Eye (tissue), 1 donor: ENCODE measurements at regions not wholly inside any gene's neighbourhood (a gene's known extent, or its start where the extent isn't known, plus 50 kb on each side); places are given as distances from the start of the nearest gene placed in this dataset.
"Not testable (repeated sequence)": the region's sequence is repeated elsewhere in the genome, so short reads cannot be mapped to it uniquely, and the experiment has no call there.

Source experiments
- DNase-seq: peaks from one replicate; pipeline ENCODE4 v3.0.0-alpha.2; 2015

- peak; percentile 39 for DNase-seq
Observed at GRCh38 chr9:75197561-75197960, 109.2 kb downstream of the OSTF1 start.

GRCh38 chr9:75198436-75198835 lies 110.1 kb downstream of the OSTF1 start:
- no peak for DNase-seq

- peak; percentile 81 for DNase-seq
Observed at GRCh38 chr9:75200892-75201470, 112.7 kb downstream of the OSTF1 start.

- no peak for DNase-seq
Observed at GRCh38 chr9:75201480-75202209, 113.3 kb downstream of the OSTF1 start.

GRCh38 chr9:75207997-75208396 lies 119.7 kb downstream of the OSTF1 start:
- not testable (repeated sequence) for DNase-seq

GRCh38 chr9:75210215-75210614 lies 121.9 kb downstream of the OSTF1 start:
- DNase-seq: no peak

GRCh38 chr9:75213765-75214164 lies 125.5 kb downstream of the OSTF1 start:
- DNase-seq: no peak

GRCh38 chr9:75226403-75227139 lies 138.3 kb downstream of the OSTF1 start:
- DNase-seq: no peak

- DNase-seq: no peak
Observed at GRCh38 chr9:75228893-75229292, 140.6 kb downstream of the OSTF1 start.

- DNase-seq: no peak
Observed at GRCh38 chr9:75229605-75230332, 141.5 kb downstream of the OSTF1 start.

GRCh38 chr9:75230469-75230868 lies 142.2 kb downstream of the OSTF1 start:
- DNase-seq: no peak

GRCh38 chr9:75231167-75231566 lies 142.9 kb downstream of the OSTF1 start:
- DNase-seq: no peak

- no peak for DNase-seq
Observed at GRCh38 chr9:75233011-75233410, 144.7 kb downstream of the OSTF1 start.

- DNase-seq: no peak
Observed at GRCh38 chr9:75235632-75236031, 147.3 kb downstream of the OSTF1 start.

- peak; percentile 49 for DNase-seq
Observed at GRCh38 chr9:75238311-75238976, 150.1 kb downstream of the OSTF1 start.

GRCh38 chr9:75239176-75239575 lies 150.9 kb downstream of the OSTF1 start:
- DNase-seq: no peak

GRCh38 chr9:75242426-75242825 lies 154.1 kb downstream of the OSTF1 start:
- no peak for DNase-seq

- DNase-seq: no peak
Observed at GRCh38 chr9:75246949-75247348, 158.6 kb downstream of the OSTF1 start.

GRCh38 chr9:75265525-75265972 lies 177.2 kb downstream of the OSTF1 start:
- peak; percentile 84 for DNase-seq

- no peak for DNase-seq
Observed at GRCh38 chr9:75269197-75269596, 180.9 kb downstream of the OSTF1 start.

GRCh38 chr9:75273055-75273454 lies 184.7 kb downstream of the OSTF1 start:
- not testable (repeated sequence) for DNase-seq

- DNase-seq: no peak
Observed at GRCh38 chr9:75274781-75275180, 186.5 kb downstream of the OSTF1 start.

GRCh38 chr9:75282047-75282446 lies 193.7 kb downstream of the OSTF1 start:
- DNase-seq: no peak
